ENCODE measurements at regions not wholly inside any gene's neighbourhood (a gene's known extent, or its start where the extent isn't known, plus 50 kb on each side); places are given as distances from the start of the nearest gene placed in this dataset.

DNA sequence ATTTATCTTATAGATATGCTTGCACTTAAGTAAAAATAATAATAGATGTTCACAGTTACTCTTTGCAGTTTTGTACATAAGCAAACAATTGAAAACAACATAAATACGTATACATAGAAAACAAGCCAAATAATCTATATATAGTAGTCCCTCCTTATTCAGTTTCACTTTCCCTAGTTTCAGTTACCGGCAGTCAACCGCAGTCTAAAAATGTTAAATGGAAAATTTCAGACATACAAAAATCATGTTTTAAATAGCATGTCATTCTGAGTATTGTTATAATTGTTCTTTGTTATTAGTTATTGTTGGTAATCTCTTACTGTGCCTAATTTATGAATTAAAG is 262.0 kb downstream of the CGGBP1 start:
- TF ChIP-seq, protein P1, sequence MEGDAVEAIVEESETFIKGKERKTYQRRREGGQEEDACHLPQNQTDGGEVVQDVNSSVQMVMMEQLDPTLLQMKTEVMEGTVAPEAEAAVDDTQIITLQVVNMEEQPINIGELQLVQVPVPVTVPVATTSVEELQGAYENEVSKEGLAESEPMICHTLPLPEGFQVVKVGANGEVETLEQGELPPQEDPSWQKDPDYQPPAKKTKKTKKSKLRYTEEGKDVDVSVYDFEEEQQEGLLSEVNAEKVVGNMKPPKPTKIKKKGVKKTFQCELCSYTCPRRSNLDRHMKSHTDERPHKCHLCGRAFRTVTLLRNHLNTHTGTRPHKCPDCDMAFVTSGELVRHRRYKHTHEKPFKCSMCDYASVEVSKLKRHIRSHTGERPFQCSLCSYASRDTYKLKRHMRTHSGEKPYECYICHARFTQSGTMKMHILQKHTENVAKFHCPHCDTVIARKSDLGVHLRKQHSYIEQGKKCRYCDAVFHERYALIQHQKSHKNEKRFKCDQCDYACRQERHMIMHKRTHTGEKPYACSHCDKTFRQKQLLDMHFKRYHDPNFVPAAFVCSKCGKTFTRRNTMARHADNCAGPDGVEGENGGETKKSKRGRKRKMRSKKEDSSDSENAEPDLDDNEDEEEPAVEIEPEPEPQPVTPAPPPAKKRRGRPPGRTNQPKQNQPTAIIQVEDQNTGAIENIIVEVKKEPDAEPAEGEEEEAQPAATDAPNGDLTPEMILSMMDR (optimal IDR thresholded peaks at IDR 0.05 in 1 of 3, IDR thresholded peaks at IDR 0.05 in 1 of 3, conservative IDR thresholded peaks at IDR 0.05 in 1 of 3; ENCODE audit: extremely low read depth in 1 of 3, insufficient read depth in 2 of 3, low read length in 3 of 3) = no peak
- no peak for TF ChIP-seq EZH2 (IDR thresholded peaks at IDR 0.05; ENCODE audit: low read length)

Measured in keratinocyte (primary cell).